Glutamatergic neuron (in vitro differentiated cells): ENCODE measurements at regions not wholly inside any gene's neighbourhood (a gene's known extent, or its start where the extent isn't known, plus 50 kb on each side); places are given as distances from the start of the nearest gene placed in this dataset.

Experiments
- DNase-seq: peaks from one replicate; pipeline ENCODE4 v3.0.0; 2022
- H3K27ac Mint-ChIP-seq: one replicate; pipeline ENCODE4 v1.8.0; 2020; ENCODE audit warnings: mild to moderate bottlenecking, mixed read lengths, inconsistent platforms; ENCODE audit not compliant: unreplicated experiment
- H3K27me3 Mint-ChIP-seq: one replicate; pipeline ENCODE4 v1.8.0; 2020; ENCODE audit warnings: mild to moderate bottlenecking, moderate library complexity, mixed read lengths, inconsistent platforms; ENCODE audit not compliant: unreplicated experiment
- H3K36me3 Mint-ChIP-seq: one replicate; pipeline ENCODE4 v1.8.0; 2020; ENCODE audit warnings: mild to moderate bottlenecking, mixed read lengths, inconsistent platforms; ENCODE audit not compliant: unreplicated experiment
- H3K4me1 Mint-ChIP-seq: one replicate; pipeline ENCODE4 v1.8.0; 2020; ENCODE audit warnings: mild to moderate bottlenecking, low read depth, mixed read lengths, inconsistent platforms; ENCODE audit not compliant: unreplicated experiment
- H3K4me3 Mint-ChIP-seq: one replicate; pipeline ENCODE4 v1.8.0; 2020; ENCODE audit warnings: mild to moderate bottlenecking, mixed read lengths, inconsistent platforms; ENCODE audit not compliant: unreplicated experiment
- H3K9me3 Mint-ChIP-seq: one replicate; pipeline ENCODE4 v1.8.0; 2020; ENCODE audit warnings: mild to moderate bottlenecking, moderate library complexity, mixed read lengths, inconsistent platforms; ENCODE audit not compliant: unreplicated experiment
- TF ChIP-seq, protein P1 (sequence below): fragments of 200-600 bp; sonication (generic); IDR thresholded peaks from one replicate; pipeline ENCODE4 v1.5.0; 2021; ENCODE audit not compliant: partially characterized antibody, unreplicated experiment

DNA sequence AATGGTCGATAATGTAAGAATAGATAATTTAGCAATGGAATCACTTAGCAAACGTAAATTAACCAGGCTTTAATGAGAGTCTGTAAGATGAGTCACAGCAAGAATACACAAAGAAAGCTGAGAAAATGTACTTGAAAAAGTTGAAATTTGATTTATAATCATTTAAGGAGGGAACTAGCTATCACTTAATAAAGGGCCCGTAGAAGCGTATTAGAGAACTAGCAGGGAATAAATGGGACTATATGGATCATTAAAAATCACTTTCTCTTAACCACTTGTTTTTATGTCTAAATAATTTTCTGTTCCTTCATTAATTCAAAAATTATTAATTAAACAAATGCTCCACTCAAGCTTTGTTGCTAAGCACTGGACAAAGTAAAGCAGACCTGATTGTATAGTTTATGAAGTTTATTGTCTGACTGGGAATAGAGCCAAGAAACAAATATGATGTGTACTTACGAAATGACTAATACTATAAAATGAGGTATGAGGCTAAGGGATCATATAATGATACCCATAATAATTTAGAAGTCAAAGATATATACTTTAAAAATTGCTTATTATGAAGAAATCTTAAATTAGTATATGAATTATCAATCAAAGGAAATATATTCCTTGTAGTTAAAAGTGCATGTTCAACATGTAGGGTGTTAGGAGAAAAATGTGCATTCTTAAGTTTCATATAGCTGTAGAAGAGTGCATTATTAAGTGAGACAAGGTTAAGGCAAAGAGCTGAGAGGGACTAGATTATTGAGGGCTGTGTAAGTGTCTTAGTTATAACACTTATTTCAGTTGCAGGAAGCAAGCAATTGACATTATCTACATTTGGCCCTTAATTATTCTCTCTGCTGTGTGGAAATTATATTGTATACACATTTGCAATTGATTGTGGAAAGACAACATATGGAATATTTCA, 196.8 kb downstream of the PRDM9 start:
- no peaks in the 10 kb centered on the region for H3K36me3 Mint-ChIP-seq
- H3K4me1 Mint-ChIP-seq, result no peaks in the 10 kb centered on the region
- no peak for DNase-seq
- H3K27me3 Mint-ChIP-seq, result peaks cover 1% of the 10 kb centered on the region
- no peak overlapping the region for H3K27ac Mint-ChIP-seq
- H3K4me3 Mint-ChIP-seq, result no peak overlapping the region
- TF ChIP-seq, protein P1, sequence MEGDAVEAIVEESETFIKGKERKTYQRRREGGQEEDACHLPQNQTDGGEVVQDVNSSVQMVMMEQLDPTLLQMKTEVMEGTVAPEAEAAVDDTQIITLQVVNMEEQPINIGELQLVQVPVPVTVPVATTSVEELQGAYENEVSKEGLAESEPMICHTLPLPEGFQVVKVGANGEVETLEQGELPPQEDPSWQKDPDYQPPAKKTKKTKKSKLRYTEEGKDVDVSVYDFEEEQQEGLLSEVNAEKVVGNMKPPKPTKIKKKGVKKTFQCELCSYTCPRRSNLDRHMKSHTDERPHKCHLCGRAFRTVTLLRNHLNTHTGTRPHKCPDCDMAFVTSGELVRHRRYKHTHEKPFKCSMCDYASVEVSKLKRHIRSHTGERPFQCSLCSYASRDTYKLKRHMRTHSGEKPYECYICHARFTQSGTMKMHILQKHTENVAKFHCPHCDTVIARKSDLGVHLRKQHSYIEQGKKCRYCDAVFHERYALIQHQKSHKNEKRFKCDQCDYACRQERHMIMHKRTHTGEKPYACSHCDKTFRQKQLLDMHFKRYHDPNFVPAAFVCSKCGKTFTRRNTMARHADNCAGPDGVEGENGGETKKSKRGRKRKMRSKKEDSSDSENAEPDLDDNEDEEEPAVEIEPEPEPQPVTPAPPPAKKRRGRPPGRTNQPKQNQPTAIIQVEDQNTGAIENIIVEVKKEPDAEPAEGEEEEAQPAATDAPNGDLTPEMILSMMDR, result no peak
- H3K9me3 Mint-ChIP-seq, result no peaks in the 10 kb centered on the region

DNA sequence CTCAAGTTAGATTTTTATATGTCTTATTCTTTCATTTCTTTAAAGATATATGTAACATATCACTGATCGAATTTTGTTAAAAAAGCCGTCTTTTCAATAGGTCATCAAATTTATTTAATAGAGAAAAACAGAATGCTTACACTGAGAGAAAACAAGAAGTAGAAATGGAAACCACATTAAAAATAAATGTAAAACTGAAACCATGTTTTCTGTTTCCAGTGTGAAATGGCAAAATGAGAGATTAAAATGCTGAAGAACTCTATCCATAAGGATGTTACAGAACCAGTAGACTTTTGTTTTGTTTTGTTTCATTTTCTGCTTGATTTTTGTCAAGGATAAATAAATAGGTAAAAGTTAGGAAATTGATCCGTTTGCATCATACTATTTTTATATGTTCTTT, 210.1 kb downstream of the PRDM9 start:
- TF ChIP-seq, protein P1, result no peak
- Mint-ChIP-seq H3K27ac (no peak overlapping the region), H3K27me3 (no peaks in the 10 kb centered on the region), H3K4me3 (no peak overlapping the region), H3K4me1 (no peaks in the 10 kb centered on the region), H3K36me3 (no peaks in the 10 kb centered on the region), H3K9me3 (no peaks in the 10 kb centered on the region)
- no peak for DNase-seq

DNA sequence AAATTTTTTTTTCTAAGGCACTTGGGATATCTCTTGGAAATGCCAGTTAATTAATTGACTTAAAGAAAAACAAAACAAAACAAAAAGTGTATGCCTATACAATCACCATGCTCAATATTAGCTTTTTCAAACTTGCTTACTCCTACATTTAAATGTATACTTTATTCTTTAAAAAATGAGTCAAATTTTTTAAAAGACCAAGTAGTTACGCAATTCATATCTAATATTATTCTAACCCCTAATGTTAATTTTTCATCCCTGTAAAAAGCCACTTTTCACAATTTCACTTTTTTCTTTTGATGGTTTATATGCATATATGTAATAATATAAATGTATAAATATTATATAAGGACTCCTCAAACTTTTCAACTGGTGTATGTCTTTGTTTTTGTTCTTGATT, 211.2 kb downstream of the PRDM9 start:
- no peak for DNase-seq
- Mint-ChIP-seq H3K9me3 (no peaks in the 10 kb centered on the region), H3K27me3 (no peaks in the 10 kb centered on the region), H3K36me3 (no peaks in the 10 kb centered on the region), H3K27ac (no peak overlapping the region), H3K4me3 (no peak overlapping the region), H3K4me1 (no peaks in the 10 kb centered on the region)
- TF ChIP-seq, protein P1, result no peak

DNA sequence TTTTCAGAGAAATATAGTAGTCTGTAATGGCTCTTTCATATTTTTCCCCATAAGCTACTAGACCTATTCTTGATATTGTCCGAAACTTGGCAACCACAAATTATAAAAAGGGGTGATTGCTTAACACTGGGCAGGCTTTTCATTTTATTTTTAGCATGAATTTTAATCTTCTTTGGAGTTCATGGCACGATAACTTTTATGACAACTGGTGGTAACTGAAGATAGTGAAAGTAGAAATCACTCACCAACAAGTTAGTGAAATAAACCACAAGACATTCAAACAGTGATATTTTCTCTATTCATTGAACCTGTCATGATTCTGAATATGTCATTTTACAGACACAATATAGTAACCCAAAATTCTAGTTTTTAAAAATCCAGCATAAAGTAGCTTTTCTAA, 213.9 kb downstream of the PRDM9 start:
- no peak overlapping the region for H3K27ac Mint-ChIP-seq
- TF ChIP-seq, protein P1, result no peak
- no peak for DNase-seq
- H3K27me3 Mint-ChIP-seq, result no peaks in the 10 kb centered on the region
- H3K4me1 Mint-ChIP-seq, result no peaks in the 10 kb centered on the region
- no peaks in the 10 kb centered on the region for H3K9me3 Mint-ChIP-seq
- no peak overlapping the region for H3K4me3 Mint-ChIP-seq
- H3K36me3 Mint-ChIP-seq, result no peaks in the 10 kb centered on the region

DNA sequence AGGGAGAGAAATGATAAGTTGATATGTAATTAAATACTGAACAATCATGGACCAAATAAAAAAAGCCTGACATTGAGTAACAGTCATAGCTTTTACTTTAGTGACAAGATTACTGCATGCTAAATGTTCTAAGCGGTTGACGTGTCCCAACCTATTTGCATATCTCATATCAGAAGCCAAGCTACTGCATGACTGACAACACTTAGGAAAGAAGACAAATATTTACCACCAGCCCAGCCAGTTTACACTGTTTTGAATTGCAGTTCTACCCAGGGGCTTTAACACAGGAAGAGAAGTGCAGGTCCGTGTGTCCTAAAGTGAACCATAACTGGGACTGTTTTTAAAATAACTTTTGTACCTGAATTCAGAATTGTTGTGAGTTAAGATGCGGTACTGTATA, 219.9 kb downstream of the PRDM9 start:
- Mint-ChIP-seq H3K4me1 (no peaks in the 10 kb centered on the region), H3K9me3 (no peaks in the 10 kb centered on the region), H3K27ac (no peak overlapping the region), H3K27me3 (no peaks in the 10 kb centered on the region), H3K4me3 (no peak overlapping the region), H3K36me3 (no peaks in the 10 kb centered on the region)
- no peak for DNase-seq
- TF ChIP-seq, protein P1, result no peak
